ENCODE measurements at regions not wholly inside any gene's neighbourhood (a gene's known extent, or its start where the extent isn't known, plus 50 kb on each side); places are given as distances from the start of the nearest gene placed in this dataset.

GRCh38 chr16:60279061-60279665, 1545.0 kb upstream of the GOT2 start:
- TF ChIP-seq USF2 (IDR thresholded peaks at IDR 0.05) (no peak), HEYL (CRISPR knock-in tag; IDR thresholded peaks at IDR 0.05) (no peak), ZSCAN20 (CRISPR knock-in tag; IDR thresholded peaks at IDR 0.05) (no peak), HOXA7 (CRISPR knock-in tag; IDR thresholded peaks at IDR 0.05) (no peak), RARB (CRISPR knock-in tag; IDR thresholded peaks at IDR 0.05) (no peak)
- TF ChIP-seq, protein P1, sequence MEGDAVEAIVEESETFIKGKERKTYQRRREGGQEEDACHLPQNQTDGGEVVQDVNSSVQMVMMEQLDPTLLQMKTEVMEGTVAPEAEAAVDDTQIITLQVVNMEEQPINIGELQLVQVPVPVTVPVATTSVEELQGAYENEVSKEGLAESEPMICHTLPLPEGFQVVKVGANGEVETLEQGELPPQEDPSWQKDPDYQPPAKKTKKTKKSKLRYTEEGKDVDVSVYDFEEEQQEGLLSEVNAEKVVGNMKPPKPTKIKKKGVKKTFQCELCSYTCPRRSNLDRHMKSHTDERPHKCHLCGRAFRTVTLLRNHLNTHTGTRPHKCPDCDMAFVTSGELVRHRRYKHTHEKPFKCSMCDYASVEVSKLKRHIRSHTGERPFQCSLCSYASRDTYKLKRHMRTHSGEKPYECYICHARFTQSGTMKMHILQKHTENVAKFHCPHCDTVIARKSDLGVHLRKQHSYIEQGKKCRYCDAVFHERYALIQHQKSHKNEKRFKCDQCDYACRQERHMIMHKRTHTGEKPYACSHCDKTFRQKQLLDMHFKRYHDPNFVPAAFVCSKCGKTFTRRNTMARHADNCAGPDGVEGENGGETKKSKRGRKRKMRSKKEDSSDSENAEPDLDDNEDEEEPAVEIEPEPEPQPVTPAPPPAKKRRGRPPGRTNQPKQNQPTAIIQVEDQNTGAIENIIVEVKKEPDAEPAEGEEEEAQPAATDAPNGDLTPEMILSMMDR (IDR thresholded peaks at IDR 0.05): no peak
- TF ChIP-seq, protein P2, sequence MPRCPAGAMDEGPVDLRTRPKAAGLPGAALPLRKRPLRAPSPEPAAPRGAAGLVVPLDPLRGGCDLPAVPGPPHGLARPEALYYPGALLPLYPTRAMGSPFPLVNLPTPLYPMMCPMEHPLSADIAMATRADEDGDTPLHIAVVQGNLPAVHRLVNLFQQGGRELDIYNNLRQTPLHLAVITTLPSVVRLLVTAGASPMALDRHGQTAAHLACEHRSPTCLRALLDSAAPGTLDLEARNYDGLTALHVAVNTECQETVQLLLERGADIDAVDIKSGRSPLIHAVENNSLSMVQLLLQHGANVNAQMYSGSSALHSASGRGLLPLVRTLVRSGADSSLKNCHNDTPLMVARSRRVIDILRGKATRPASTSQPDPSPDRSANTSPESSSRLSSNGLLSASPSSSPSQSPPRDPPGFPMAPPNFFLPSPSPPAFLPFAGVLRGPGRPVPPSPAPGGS (IDR thresholded peaks at IDR 0.05): no peak
- TF ChIP-seq, protein P3, sequence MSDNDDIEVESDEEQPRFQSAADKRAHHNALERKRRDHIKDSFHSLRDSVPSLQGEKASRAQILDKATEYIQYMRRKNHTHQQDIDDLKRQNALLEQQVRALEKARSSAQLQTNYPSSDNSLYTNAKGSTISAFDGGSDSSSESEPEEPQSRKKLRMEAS (IDR thresholded peaks at IDR 0.05): no peak
